ENCODE measurements at regions not wholly inside any gene's neighbourhood (a gene's known extent, or its start where the extent isn't known, plus 50 kb on each side); places are given as distances from the start of the nearest gene placed in this dataset.

- no peak for TF ChIP-seq CTCF (IDR thresholded peaks at IDR 0.05)
- TF ChIP-seq ZFX (IDR thresholded peaks at IDR 0.05; ENCODE audit: borderline replicate concordance): no peak
Observed at GRCh38 chr9:88897081-88897480, 94.2 kb upstream of the S1PR3 start.

Data from 22Rv1 (cell line).